ENCODE measurements at regions not wholly inside any gene's neighbourhood (a gene's known extent, or its start where the extent isn't known, plus 50 kb on each side); places are given as distances from the start of the nearest gene placed in this dataset.

DNA sequence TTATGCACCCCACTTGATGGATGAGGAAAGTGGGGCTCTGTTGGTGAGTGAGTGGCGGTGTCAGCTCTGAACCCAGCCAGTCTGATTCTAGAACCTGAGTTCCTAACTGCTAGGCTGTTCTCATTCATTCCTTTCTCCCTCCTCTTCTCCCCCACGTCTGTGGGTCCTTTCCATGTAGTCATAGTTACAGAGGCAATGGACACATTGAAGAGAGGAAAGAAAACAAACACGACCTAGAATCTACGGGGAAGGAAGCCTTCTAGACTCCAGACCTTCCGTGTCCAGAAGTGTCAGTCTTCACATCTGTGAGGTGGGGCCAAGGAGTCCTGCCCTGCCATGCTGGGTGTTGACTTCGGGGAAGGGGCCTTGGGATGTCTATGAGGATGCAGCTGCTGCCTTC is 115.8 kb upstream of the WNT4 start:
- no peak overlapping the region for H3K27ac ChIP-seq

GRCh38 chr1:22259551-22260282 is 116.8 kb upstream of the WNT4 start:
- H3K4me1 ChIP-seq (ENCODE audit: low read depth, poor library complexity, severe bottlenecking), result no peaks in the 10 kb centered on the region
- no peak overlapping the region for H2AFZ ChIP-seq (ENCODE audit: low read depth)
- no peak overlapping the region for H3K4me2 ChIP-seq
- H3K9ac ChIP-seq, result no peak overlapping the region
- no peak overlapping the region for H3K4me3 ChIP-seq (IDR thresholded peaks at IDR 0.05; ENCODE audit: insufficient read depth, low read depth, low read length)
- H3K27me3 ChIP-seq (ENCODE audit: insufficient read depth, low read depth), result peaks cover 84% of the 10 kb centered on the region
- no peak for TF ChIP-seq CTCF (conservative IDR thresholded peaks at IDR 0.05; ENCODE audit: low read depth, low read length)
- no peaks in the 10 kb centered on the region for H3K79me2 ChIP-seq (ENCODE audit: insufficient read depth, low read depth)
- H3K27ac ChIP-seq, result no peak overlapping the region
- no peaks in the 10 kb centered on the region for H4K20me1 ChIP-seq (ENCODE audit: insufficient read depth)
- no peaks in the 10 kb centered on the region for H3K36me3 ChIP-seq (ENCODE audit: insufficient read depth)

More for the DNA sequence above, 115.8 kb upstream of the WNT4 start:
- TF ChIP-seq CTCF (conservative IDR thresholded peaks at IDR 0.05; ENCODE audit: low read depth, low read length), result no peak
- Histone ChIP-seq H2AFZ (ENCODE audit: low read depth) (no peak overlapping the region), H3K4me2 (no peak overlapping the region), H3K36me3 (ENCODE audit: insufficient read depth) (no peaks in the 10 kb centered on the region), H3K4me3 (IDR thresholded peaks at IDR 0.05; ENCODE audit: insufficient read depth, low read depth, low read length) (no peak overlapping the region), H3K79me2 (ENCODE audit: insufficient read depth, low read depth) (no peaks in the 10 kb centered on the region), H4K20me1 (ENCODE audit: insufficient read depth) (no peaks in the 10 kb centered on the region), H3K27me3 (ENCODE audit: insufficient read depth, low read depth) (peaks cover 74% of the 10 kb centered on the region), H3K9ac (no peak overlapping the region), H3K4me1 (ENCODE audit: low read depth, poor library complexity, severe bottlenecking) (no peaks in the 10 kb centered on the region)

DNA sequence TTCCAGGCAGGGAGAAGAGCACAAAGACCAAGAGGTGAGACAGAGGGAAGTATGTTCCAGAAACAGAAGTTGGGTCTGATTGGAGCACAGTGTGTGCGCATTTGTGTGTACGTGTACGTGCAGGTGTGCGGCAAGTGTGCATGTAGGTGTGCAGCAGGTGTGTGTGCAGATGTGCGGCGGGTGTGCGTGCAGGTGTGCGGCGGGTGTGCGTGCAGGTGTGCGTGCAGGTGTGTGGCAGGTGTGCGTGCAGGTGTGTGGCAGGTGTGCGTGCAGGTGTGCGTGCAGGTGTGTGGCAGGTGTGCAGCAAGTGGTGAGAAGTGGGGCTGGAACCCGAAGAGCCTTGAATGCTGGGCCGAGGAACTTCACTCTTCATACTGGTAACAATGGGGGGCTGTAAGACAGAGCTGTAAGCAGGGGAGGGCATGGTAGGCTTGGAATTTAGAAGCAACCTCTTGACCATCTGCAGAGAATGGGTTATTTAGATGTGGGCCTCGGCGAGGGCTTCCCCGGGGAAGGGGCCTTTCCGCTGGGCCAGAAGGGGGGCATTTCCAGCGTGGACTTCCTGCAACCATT is 118.0 kb upstream of the WNT4 start:
- no peaks in the 10 kb centered on the region for H4K20me1 ChIP-seq (ENCODE audit: insufficient read depth)
- H2AFZ ChIP-seq (ENCODE audit: low read depth), result no peak overlapping the region
- no peak for TF ChIP-seq CTCF (conservative IDR thresholded peaks at IDR 0.05; ENCODE audit: low read depth, low read length)
- peaks cover 85% of the 10 kb centered on the region for H3K27me3 ChIP-seq (ENCODE audit: insufficient read depth, low read depth)
- no peaks in the 10 kb centered on the region for H3K79me2 ChIP-seq (ENCODE audit: insufficient read depth, low read depth)
- H3K27ac ChIP-seq, result no peak overlapping the region
- no peaks in the 10 kb centered on the region for H3K4me1 ChIP-seq (ENCODE audit: low read depth, poor library complexity, severe bottlenecking)
- H3K9ac ChIP-seq, result no peak overlapping the region
- H3K4me3 ChIP-seq (IDR thresholded peaks at IDR 0.05; ENCODE audit: insufficient read depth, low read depth, low read length), result no peak overlapping the region
- H3K36me3 ChIP-seq (ENCODE audit: insufficient read depth), result no peaks in the 10 kb centered on the region
- H3K4me2 ChIP-seq, result no peak overlapping the region

GRCh38 chr1:22261580-22261979 is 118.7 kb upstream of the WNT4 start:
- no peak overlapping the region for H2AFZ ChIP-seq (ENCODE audit: low read depth)
- no peaks in the 10 kb centered on the region for H3K36me3 ChIP-seq (ENCODE audit: insufficient read depth)
- no peaks in the 10 kb centered on the region for H3K79me2 ChIP-seq (ENCODE audit: insufficient read depth, low read depth)
- H4K20me1 ChIP-seq (ENCODE audit: insufficient read depth), result no peaks in the 10 kb centered on the region
- no peak for TF ChIP-seq CTCF (conservative IDR thresholded peaks at IDR 0.05; ENCODE audit: low read depth, low read length)
- no peak overlapping the region for H3K4me2 ChIP-seq
- H3K4me1 ChIP-seq (ENCODE audit: low read depth, poor library complexity, severe bottlenecking), result no peaks in the 10 kb centered on the region
- H3K27ac ChIP-seq, result no peak overlapping the region
- no peak overlapping the region for H3K4me3 ChIP-seq (IDR thresholded peaks at IDR 0.05; ENCODE audit: insufficient read depth, low read depth, low read length)
- no peak overlapping the region for H3K9ac ChIP-seq
- H3K27me3 ChIP-seq (ENCODE audit: insufficient read depth, low read depth), result peaks cover 85% of the 10 kb centered on the region

All from KMS-11 (cell line).